Mesendoderm (in vitro differentiated cells): ENCODE measurements at regions not wholly inside any gene's neighbourhood (a gene's known extent, or its start where the extent isn't known, plus 50 kb on each side); places are given as distances from the start of the nearest gene placed in this dataset.

Experiments
- DNase-seq: peaks from one replicate; pipeline ENCODE4 v3.0.0; 2013
- H2AK5ac ChIP-seq: 2 replicates; pipeline ENCODE4 v1.6.1; 2013; ENCODE audit warnings: low read length, inconsistent platforms
- H2BK120ac ChIP-seq: 2 replicates; pipeline ENCODE4 v1.6.1; 2013; ENCODE audit warnings: low read depth, mild to moderate bottlenecking, low read length, moderate library complexity, mixed read lengths
- H2BK15ac ChIP-seq: replicated peaks from 2 replicates; pipeline ENCODE4 v1.6.1; 2013; ENCODE audit warnings: low read depth, mild to moderate bottlenecking, moderate library complexity
- H2BK5ac ChIP-seq: 2 replicates; pipeline ENCODE4 v1.6.1; 2013; ENCODE audit warnings: low read length, inconsistent platforms
- H3K18ac ChIP-seq: 2 replicates; pipeline ENCODE4 v1.6.1; 2013; ENCODE audit warnings: mild to moderate bottlenecking, low read length, mixed read lengths
- H3K23ac ChIP-seq: one replicate; pipeline ENCODE4 v1.6.1; 2013; ENCODE audit warnings: low read length
- H3K27ac ChIP-seq: 2 replicates; pipeline ENCODE4 v1.5.1; 2013; ENCODE audit warnings: low read depth, mild to moderate bottlenecking, inconsistent platforms, low read length, moderate library complexity
- H3K27me3 ChIP-seq: 2 replicates; pipeline ENCODE4 v1.6.1; 2013; ENCODE audit warnings: low read length, control low read depth, mild to moderate bottlenecking, inconsistent platforms; ENCODE audit not compliant: insufficient read depth, poor library complexity
- H3K36me3 ChIP-seq: 2 replicates; pipeline ENCODE4 v1.6.1; 2013; ENCODE audit warnings: low read length, inconsistent platforms; ENCODE audit not compliant: control insufficient read depth, insufficient read depth
- H3K4ac ChIP-seq: one replicate; pipeline ENCODE4 v1.6.1; 2013; ENCODE audit warnings: low read depth, mild to moderate bottlenecking, low read length, moderate library complexity
- H3K4me1 ChIP-seq: 2 replicates; pipeline ENCODE4 v1.6.1; 2013; ENCODE audit warnings: low read depth, low read length, inconsistent platforms; ENCODE audit not compliant: control insufficient read depth
- H3K4me2 ChIP-seq: 2 replicates; pipeline ENCODE4 v1.6.1; 2013; ENCODE audit warnings: low read length
- H3K4me3 ChIP-seq: 2 replicates; pipeline ENCODE4 v1.5.1; 2013; ENCODE audit warnings: mild to moderate bottlenecking, low read length
- H3K56ac ChIP-seq: one replicate; pipeline ENCODE4 v1.6.1; 2013; ENCODE audit warnings: low read length
- H3K79me1 ChIP-seq: 2 replicates; pipeline ENCODE4 v1.6.1; 2013; ENCODE audit warnings: low read length, inconsistent platforms
- H3K79me2 ChIP-seq: 2 replicates; pipeline ENCODE4 v1.6.1; 2013; ENCODE audit warnings: mild to moderate bottlenecking, low read length; ENCODE audit not compliant: control insufficient read depth, insufficient read depth
- H3K9ac ChIP-seq: 2 replicates; pipeline ENCODE4 v1.6.1; 2013; ENCODE audit warnings: low read length, inconsistent platforms
- H4K5ac ChIP-seq: one replicate; pipeline ENCODE4 v1.6.1; 2013; ENCODE audit warnings: low read length
- H4K8ac ChIP-seq: one replicate; pipeline ENCODE4 v1.6.1; 2013; ENCODE audit warnings: low read depth, mild to moderate bottlenecking, control low read depth, low read length, moderate library complexity
- WGBS: extraction: QIAGEN DNeasy Blood & Tissue Kit; methylation state at CpG from one replicate; pipeline ENCODE4 v1.1.7; 2013; ENCODE audit warnings: low lambda C conversion rate, missing lambda C conversion rate; ENCODE audit not compliant: insufficient coverage; ENCODE audit errors: extremely low coverage; 5-methylcytosine and 5-hydroxymethylcytosine counted together

GRCh38 chr1:82400521-82400920, 599.8 kb downstream of the ADGRL2 start:
- Histone ChIP-seq H3K27ac (no peak overlapping the region), H3K18ac (no peak overlapping the region), H3K4ac (no peak overlapping the region), H3K56ac (no peak overlapping the region), H3K79me1 (no peaks in the 10 kb centered on the region), H3K4me2 (no peak overlapping the region), H2BK5ac (no peak overlapping the region), H3K23ac (no peak overlapping the region), H3K36me3 (no peaks in the 10 kb centered on the region), H4K5ac (no peak overlapping the region), H2BK15ac (no peak overlapping the region), H4K8ac (no peak overlapping the region), H3K4me3 (no peak overlapping the region), H2AK5ac (no peak overlapping the region), H3K4me1 (peaks cover 3% of the 10 kb centered on the region), H3K79me2 (no peaks in the 10 kb centered on the region), H3K9ac (no peak overlapping the region), H3K27me3 (no peaks in the 10 kb centered on the region), H2BK120ac (no peak overlapping the region)
- WGBS, result no CpG with 5 or more reads among the region's 4 CpGs
- no peak for DNase-seq

GRCh38 chr1:82399093-82399492, 598.4 kb downstream of the ADGRL2 start:
- no peak overlapping the region for H4K8ac ChIP-seq
- no peaks in the 10 kb centered on the region for H3K4me1 ChIP-seq
- H2BK5ac ChIP-seq, result no peak overlapping the region
- no peak overlapping the region for H3K23ac ChIP-seq
- H2BK15ac ChIP-seq, result no peak overlapping the region
- DNase-seq, result peak; percentile 44
- no peak overlapping the region for H3K56ac ChIP-seq
- no peaks in the 10 kb centered on the region for H3K27me3 ChIP-seq
- H3K36me3 ChIP-seq, result no peaks in the 10 kb centered on the region
- H3K4ac ChIP-seq, result no peak overlapping the region
- H3K9ac ChIP-seq, result no peak overlapping the region
- H3K79me1 ChIP-seq, result no peaks in the 10 kb centered on the region
- no peak overlapping the region for H3K4me3 ChIP-seq
- no peak overlapping the region for H3K18ac ChIP-seq
- no peaks in the 10 kb centered on the region for H3K79me2 ChIP-seq
- no peak overlapping the region for H2AK5ac ChIP-seq
- no peak overlapping the region for H3K27ac ChIP-seq
- H4K5ac ChIP-seq, result no peak overlapping the region
- H2BK120ac ChIP-seq, result no peak overlapping the region
- H3K4me2 ChIP-seq, result no peak overlapping the region

GRCh38 chr1:82398357-82398756, 597.6 kb downstream of the ADGRL2 start:
- H2AK5ac ChIP-seq, result no peak overlapping the region
- no peak overlapping the region for H3K9ac ChIP-seq
- no peak overlapping the region for H4K5ac ChIP-seq
- H2BK120ac ChIP-seq, result no peak overlapping the region
- no peak overlapping the region for H3K23ac ChIP-seq
- H3K4me2 ChIP-seq, result no peak overlapping the region
- H3K4me3 ChIP-seq, result no peak overlapping the region
- DNase-seq, result no peak
- H3K18ac ChIP-seq, result no peak overlapping the region
- no peaks in the 10 kb centered on the region for H3K4me1 ChIP-seq
- no peaks in the 10 kb centered on the region for H3K36me3 ChIP-seq
- H3K79me2 ChIP-seq, result no peaks in the 10 kb centered on the region
- H4K8ac ChIP-seq, result no peak overlapping the region
- H3K27ac ChIP-seq, result no peak overlapping the region
- H3K27me3 ChIP-seq, result no peaks in the 10 kb centered on the region
- H3K56ac ChIP-seq, result no peak overlapping the region
- H2BK15ac ChIP-seq, result no peak overlapping the region
- no peak overlapping the region for H2BK5ac ChIP-seq
- no peaks in the 10 kb centered on the region for H3K79me1 ChIP-seq
- no peak overlapping the region for H3K4ac ChIP-seq

GRCh38 chr1:82395440-82395839, 594.7 kb downstream of the ADGRL2 start:
- Histone ChIP-seq H3K56ac (no peak overlapping the region), H4K8ac (no peak overlapping the region), H3K4me1 (no peaks in the 10 kb centered on the region), H4K5ac (no peak overlapping the region), H3K23ac (no peak overlapping the region), H3K79me2 (no peaks in the 10 kb centered on the region), H2BK5ac (no peak overlapping the region), H3K27ac (no peak overlapping the region), H3K4me3 (no peak overlapping the region), H3K4ac (no peak overlapping the region), H2AK5ac (no peak overlapping the region), H3K18ac (no peak overlapping the region), H2BK120ac (no peak overlapping the region), H3K79me1 (no peaks in the 10 kb centered on the region), H3K27me3 (no peaks in the 10 kb centered on the region), H3K4me2 (no peak overlapping the region), H3K36me3 (no peaks in the 10 kb centered on the region), H2BK15ac (peak overlapping the region; percentile 74), H3K9ac (no peak overlapping the region)
- no CpG with 5 or more reads among the region's 4 CpGs for WGBS
- DNase-seq, result no peak

- Histone ChIP-seq H3K27ac (no peak overlapping the region), H3K9ac (no peak overlapping the region), H3K4me3 (no peak overlapping the region), H2BK15ac (no peak overlapping the region), H2AK5ac (no peak overlapping the region), H3K27me3 (no peaks in the 10 kb centered on the region), H2BK5ac (no peak overlapping the region), H4K8ac (no peak overlapping the region), H3K4me2 (no peak overlapping the region), H3K36me3 (no peaks in the 10 kb centered on the region), H3K23ac (no peak overlapping the region), H3K56ac (no peak overlapping the region), H3K4me1 (no peaks in the 10 kb centered on the region), H3K79me2 (no peaks in the 10 kb centered on the region), H3K79me1 (no peaks in the 10 kb centered on the region), H3K18ac (peak overlapping the region; percentile 56), H4K5ac (no peak overlapping the region), H3K4ac (no peak overlapping the region), H2BK120ac (no peak overlapping the region)
- no CpG with 5 or more reads among the region's 1 CpG for WGBS
- DNase-seq, result no peak
These were observed 592.2 kb downstream of the ADGRL2 start for GRCh38 chr1:82392946-82393345.

- no peak overlapping the region for H3K23ac ChIP-seq
- no peak overlapping the region for H3K18ac ChIP-seq
- no peaks in the 10 kb centered on the region for H3K36me3 ChIP-seq
- H3K79me2 ChIP-seq, result no peaks in the 10 kb centered on the region
- H3K27ac ChIP-seq, result no peak overlapping the region
- no peak overlapping the region for H4K5ac ChIP-seq
- no CpG with 5 or more reads among the region's 2 CpGs for WGBS
- no peak overlapping the region for H3K4me2 ChIP-seq
- no peak overlapping the region for H3K4ac ChIP-seq
- H4K8ac ChIP-seq, result no peak overlapping the region
- no peak overlapping the region for H3K56ac ChIP-seq
- H3K4me1 ChIP-seq, result no peaks in the 10 kb centered on the region
- no peak for DNase-seq
- no peaks in the 10 kb centered on the region for H3K27me3 ChIP-seq
- H2BK5ac ChIP-seq, result no peak overlapping the region
- H2AK5ac ChIP-seq, result no peak overlapping the region
- H3K79me1 ChIP-seq, result no peaks in the 10 kb centered on the region
- H2BK120ac ChIP-seq, result no peak overlapping the region
- no peak overlapping the region for H3K4me3 ChIP-seq
- H3K9ac ChIP-seq, result no peak overlapping the region
- H2BK15ac ChIP-seq, result no peak overlapping the region
These were observed 591.8 kb downstream of the ADGRL2 start for GRCh38 chr1:82392513-82392912.
